Subcutaneous abdominal adipose tissue (tissue), 5 donors: ENCODE measurements at regions not wholly inside any gene's neighbourhood (a gene's known extent, or its start where the extent isn't known, plus 50 kb on each side); places are given as distances from the start of the nearest gene placed in this dataset.
"Not testable (repeated sequence)": the region's sequence is repeated elsewhere in the genome, so short reads cannot be mapped to it uniquely, and the experiment has no call there.

Experiments
- H3K27ac ChIP-seq: one replicate; pipeline ENCODE4 v1.7.0; 2013; ENCODE audit warnings: low read depth, mild to moderate bottlenecking, inconsistent platforms, low read length, moderate library complexity
- H3K27me3 ChIP-seq, 5 donors: one replicate each; pipeline ENCODE4 v1.7.0; 2013; ENCODE audit warnings: low read length in 5 of 5, inconsistent platforms in 1 of 5; ENCODE audit not compliant: control insufficient read depth in 5 of 5, insufficient read depth in 4 of 5
- H3K36me3 ChIP-seq, 5 donors: one replicate each; pipeline ENCODE4 v1.7.0; 2013; ENCODE audit warnings: low read length in 5 of 5; ENCODE audit not compliant: control insufficient read depth in 5 of 5, insufficient read depth in 5 of 5
- H3K4me1 ChIP-seq, 5 donors: one replicate each; pipeline ENCODE4 v1.7.0; 2013; ENCODE audit warnings: low read length in 5 of 5, mild to moderate bottlenecking in 3 of 5, moderate library complexity in 1 of 5; ENCODE audit not compliant: control insufficient read depth in 5 of 5, insufficient read depth in 5 of 5
- H3K4me3 ChIP-seq, 5 donors: one replicate each; pipeline ENCODE4 v1.7.0; 2013; ENCODE audit warnings: low read length in 5 of 5, low read depth in 1 of 5
- H3K9ac ChIP-seq, 5 donors: one replicate each; pipeline ENCODE4 v1.7.0; 2013; ENCODE audit warnings: low read length in 5 of 5, mild to moderate bottlenecking in 4 of 5, moderate library complexity in 3 of 5
- H3K9me3 ChIP-seq, 5 donors: one replicate each; pipeline ENCODE4 v1.7.0; 2013; ENCODE audit warnings: low read length in 5 of 5; ENCODE audit not compliant: control insufficient read depth in 5 of 5
- donor health status: healthy.
- donor health status: healthy.
- donor health status: healthy.
- donor health status: healthy.
- donor health status: healthy.

DNA sequence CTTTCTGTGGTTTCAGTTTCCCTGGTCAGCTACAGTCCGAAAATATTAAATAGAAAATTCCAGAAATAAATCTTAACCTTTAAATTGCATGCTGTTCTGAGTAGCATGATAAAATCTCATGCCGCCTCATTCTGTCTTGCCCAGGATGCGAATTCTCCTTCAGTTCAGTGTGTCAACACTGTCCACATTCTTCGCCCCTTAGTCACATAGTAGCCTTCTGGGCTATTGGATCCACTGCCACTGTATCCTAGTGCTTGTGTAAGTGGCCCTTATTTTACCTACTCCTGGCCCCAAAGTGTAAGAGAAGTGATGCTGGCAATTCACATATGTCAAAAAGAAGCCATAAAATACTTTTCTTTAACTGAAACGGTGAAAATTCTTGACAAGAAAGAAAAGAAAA lies 129.6 kb downstream of the ZWINT start:
- Histone ChIP-seq H3K4me1 (no peaks in the 10 kb centered on the region), H3K9ac (no peak overlapping the region), H3K36me3 (no peaks in the 10 kb centered on the region), H3K9me3 (no peaks in the 10 kb centered on the region), H3K27ac (no peak overlapping the region), H3K27me3 (no peaks in the 10 kb centered on the region), H3K4me3 (no peak overlapping the region)

GRCh38 chr10:56222237-56222636 lies 138.8 kb downstream of the ZWINT start:
- no peaks in the 10 kb centered on the region for H3K36me3 ChIP-seq
- H3K9me3 ChIP-seq = no peaks in the 10 kb centered on the region
- H3K27ac ChIP-seq = no peak overlapping the region
- no peak overlapping the region for H3K9ac ChIP-seq
- H3K27me3 ChIP-seq = no peaks in the 10 kb centered on the region
- H3K4me3 ChIP-seq = no peak overlapping the region
- no peaks in the 10 kb centered on the region for H3K4me1 ChIP-seq

- Histone ChIP-seq H3K27ac (no peak overlapping the region), H3K9ac (no peak overlapping the region), H3K27me3 (no peaks in the 10 kb centered on the region), H3K4me1 (no peaks in the 10 kb centered on the region), H3K4me3 (no peak overlapping the region), H3K9me3 (peaks cover 0 to 12% (median 4%) of the 10 kb centered on the region in 5 donors), H3K36me3 (no peaks in the 10 kb centered on the region)
Measured at GRCh38 chr10:56212951-56213350, 148.1 kb downstream of the ZWINT start.

- Histone ChIP-seq H3K36me3 (no peaks in the 10 kb centered on the region), H3K9me3 (no peaks in the 10 kb centered on the region), H3K9ac (no peak overlapping the region), H3K4me1 (no peaks in the 10 kb centered on the region), H3K4me3 (no peak overlapping the region), H3K27me3 (no peaks in the 10 kb centered on the region), H3K27ac (no peak overlapping the region)
Measured at GRCh38 chr10:56181607-56182006, 179.5 kb downstream of the ZWINT start.

- no peaks in the 10 kb centered on the region for H3K4me1 ChIP-seq
- no peak overlapping the region for H3K4me3 ChIP-seq
- H3K9me3 ChIP-seq = no peaks in the 10 kb centered on the region
- no peaks in the 10 kb centered on the region for H3K27me3 ChIP-seq
- no peak overlapping the region for H3K27ac ChIP-seq
- no peaks in the 10 kb centered on the region for H3K36me3 ChIP-seq
- H3K9ac ChIP-seq = no peak overlapping the region
Measured at GRCh38 chr10:56178210-56178609, 182.8 kb downstream of the ZWINT start.

DNA sequence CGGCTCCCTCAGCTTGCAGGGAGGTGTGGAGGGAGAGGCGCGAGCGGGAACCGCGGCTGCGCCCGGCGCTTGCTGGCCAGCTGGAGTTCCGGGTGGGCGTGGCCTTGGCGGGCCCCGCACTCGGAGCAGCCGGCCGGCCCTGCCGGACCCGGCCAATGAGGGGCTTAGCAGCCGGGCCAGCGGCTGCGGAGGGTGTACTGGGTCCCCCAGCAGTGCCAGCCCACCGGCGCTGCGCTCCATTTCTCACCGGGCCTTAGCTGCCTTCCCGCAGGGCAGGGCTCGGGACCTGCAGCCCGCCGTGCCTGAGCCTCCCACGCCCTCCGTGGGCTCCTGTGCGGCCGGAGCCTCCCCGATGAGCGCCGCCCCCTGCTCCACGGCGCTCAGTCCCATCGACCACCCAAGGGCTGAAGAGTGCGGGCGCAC lies 206.0 kb downstream of the ZWINT start:
- H3K36me3 ChIP-seq, H3K27me3 ChIP-seq, H3K4me3 ChIP-seq, H3K27ac ChIP-seq, H3K9ac ChIP-seq, H3K9me3 ChIP-seq, H3K4me1 ChIP-seq: not testable (repeated sequence)

DNA sequence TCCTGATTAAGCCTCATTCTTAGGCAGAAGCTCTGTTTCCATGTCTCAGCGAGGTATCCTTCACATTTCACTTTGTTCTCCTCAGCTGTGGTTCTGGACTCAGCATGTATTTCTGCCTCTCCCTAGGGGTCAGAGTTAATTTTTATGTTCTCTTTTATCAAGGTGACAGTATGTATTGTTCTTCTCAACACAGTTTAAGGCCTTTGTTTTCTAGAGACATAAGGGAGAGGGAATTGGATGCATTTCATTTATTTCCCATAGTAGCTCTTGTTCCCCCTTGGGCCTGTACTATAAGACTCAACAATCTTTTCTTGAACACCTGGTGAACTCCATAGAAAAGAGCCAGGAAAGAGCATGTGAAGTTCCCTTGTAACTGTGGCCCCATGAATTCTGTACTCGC lies 214.3 kb downstream of the ZWINT start:
- H3K4me1 ChIP-seq = no peaks in the 10 kb centered on the region

GRCh38 chr10:56142092-56142728 lies 218.8 kb downstream of the ZWINT start:
- H3K4me1 ChIP-seq = no peaks in the 10 kb centered on the region
- H3K4me3 ChIP-seq = no peak overlapping the region
- no peak overlapping the region for H3K27ac ChIP-seq
- H3K27me3 ChIP-seq = no peaks in the 10 kb centered on the region
- no peaks in the 10 kb centered on the region for H3K9me3 ChIP-seq
- no peaks in the 10 kb centered on the region for H3K36me3 ChIP-seq
- H3K9ac ChIP-seq = no peak overlapping the region

More for the DNA sequence above, 214.3 kb downstream of the ZWINT start:
- Histone ChIP-seq H3K9ac (no peak overlapping the region), H3K27ac (no peak overlapping the region), H3K4me3 (no peak overlapping the region), H3K27me3 (no peaks in the 10 kb centered on the region), H3K9me3 (peaks cover 0 to 7% (median 5%) of the 10 kb centered on the region in 5 donors), H3K36me3 (no peaks in the 10 kb centered on the region)

DNA sequence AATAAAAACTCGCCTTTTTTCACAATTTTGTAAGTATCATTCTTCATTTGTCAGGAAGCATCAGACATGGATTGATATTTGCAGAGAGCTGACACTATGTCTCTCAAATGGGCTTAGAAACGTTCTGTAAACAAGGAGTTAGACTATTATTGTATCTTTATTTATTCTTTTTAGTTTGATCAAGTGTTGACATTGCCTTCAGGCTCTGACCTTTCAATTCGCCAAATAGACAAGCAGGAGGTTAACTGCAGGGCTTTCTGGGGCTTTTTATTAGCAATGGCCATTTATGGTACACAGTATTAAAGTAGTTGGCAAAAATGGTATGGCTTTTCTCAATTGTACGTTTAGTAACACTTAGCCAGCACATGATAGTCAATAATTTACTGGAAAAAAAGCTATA lies 221.7 kb downstream of the ZWINT start:
- no peaks in the 10 kb centered on the region for H3K9me3 ChIP-seq
- no peak overlapping the region for H3K27ac ChIP-seq
- no peaks in the 10 kb centered on the region for H3K27me3 ChIP-seq
- no peaks in the 10 kb centered on the region for H3K4me1 ChIP-seq
- H3K9ac ChIP-seq = no peak overlapping the region
- no peaks in the 10 kb centered on the region for H3K36me3 ChIP-seq
- H3K4me3 ChIP-seq = no peak overlapping the region

DNA sequence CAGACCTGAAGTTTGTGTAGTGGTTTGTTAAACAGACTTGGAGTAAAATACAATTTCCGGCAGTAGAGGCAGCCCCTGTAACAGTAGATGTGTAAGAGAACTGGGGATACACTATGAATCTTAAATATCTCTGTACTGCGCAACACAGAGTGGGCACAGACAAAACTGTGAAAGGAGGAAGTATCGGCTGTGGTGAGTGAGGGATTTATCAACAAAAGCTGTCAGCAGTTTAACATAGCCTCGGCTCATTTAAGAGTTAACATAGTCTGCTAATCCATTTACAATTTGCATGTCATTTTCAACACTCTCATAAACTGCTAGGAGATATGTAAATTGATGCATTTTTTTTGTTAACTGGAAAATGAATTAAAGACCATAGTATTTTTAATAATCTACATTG lies 225.2 kb downstream of the ZWINT start:
- no peaks in the 10 kb centered on the region for H3K4me1 ChIP-seq
- H3K9ac ChIP-seq = no peak overlapping the region
- no peaks in the 10 kb centered on the region for H3K27me3 ChIP-seq
- no peak overlapping the region for H3K4me3 ChIP-seq
- no peaks in the 10 kb centered on the region for H3K36me3 ChIP-seq
- H3K27ac ChIP-seq = no peak overlapping the region
- no peaks in the 10 kb centered on the region for H3K9me3 ChIP-seq

- H3K4me3 ChIP-seq = no peak overlapping the region
- H3K9me3 ChIP-seq = no peaks in the 10 kb centered on the region
- no peak overlapping the region for H3K9ac ChIP-seq
- H3K4me1 ChIP-seq = no peaks in the 10 kb centered on the region
- no peaks in the 10 kb centered on the region for H3K36me3 ChIP-seq
- H3K27me3 ChIP-seq = no peaks in the 10 kb centered on the region
- no peak overlapping the region for H3K27ac ChIP-seq
Measured at GRCh38 chr10:56123247-56123646, 237.8 kb downstream of the ZWINT start.
